Stomach (tissue), 8 donors: ENCODE measurements at regions not wholly inside any gene's neighbourhood (a gene's known extent, or its start where the extent isn't known, plus 50 kb on each side); places are given as distances from the start of the nearest gene placed in this dataset.
"Not testable (repeated sequence)": the region's sequence is repeated elsewhere in the genome, so short reads cannot be mapped to it uniquely, and the experiment has no call there.

Experiments used
- DNase-seq, 2 donors: peaks; one replicate each; pipeline versions ENCODE4 v3.0.0 to v3.0.0-alpha.2; 2013 to 2019
- H3K27ac ChIP-seq, 5 donors: fragments of 200-600 bp in 4 of 5; sonication (generic) in 4 of 5; one replicate each; pipeline ENCODE4 v1.5.1; 2013 to 2019; ENCODE audit warnings: mild to moderate bottlenecking in 1 of 5, moderate library complexity in 1 of 5
- H3K27me3 ChIP-seq, 3 donors: fragments of 200-600 bp; sonication (generic); one replicate each; pipeline ENCODE4 v1.5.1; 2017 to 2019; ENCODE audit warnings: mixed run types in 1 of 3
- H3K36me3 ChIP-seq, 4 donors: fragments of 200-600 bp; sonication (generic); 1 replicate in 3 of 4; 2 replicates in 1 of 4; pipeline ENCODE4 v1.5.1; 2016 to 2019
- H3K4me1 ChIP-seq, 4 donors: fragments of 200-600 bp; sonication (generic); one replicate each; pipeline ENCODE4 v1.5.1; 2016 to 2019
- H3K4me3 ChIP-seq, 4 donors: fragments of 200-600 bp; sonication (generic) in 3 of 4; one replicate each; pipeline ENCODE4 v1.5.1; 2016 to 2019; ENCODE audit warnings: mild to moderate bottlenecking in 1 of 4
- H3K9me3 ChIP-seq, 4 donors: fragments of 200-600 bp; sonication (generic); one replicate each; pipeline ENCODE4 v1.5.1; 2016 to 2019
- EP300 ChIP-seq: sonication (generic); formaldehyde crosslinking; IDR thresholded peaks from one replicate; pipeline ENCODE4 v1.6.1; 2017; ENCODE audit warnings: antibody characterized with exemption
- POLR2A ChIP-seq, 4 donors: fragments of 450-650 bp; IDR thresholded peaks; one replicate each; pipeline ENCODE4 v1.6.1; 2016; ENCODE audit warnings: antibody characterized with exemption in 4 of 4, control low read depth in 2 of 4, mild to moderate bottlenecking in 1 of 4, moderate library complexity in 1 of 4
- POLR2AphosphoS5 ChIP-seq, 3 donors: sonication (generic); formaldehyde crosslinking; IDR thresholded peaks; one replicate each; pipeline ENCODE4 v1.6.1; 2016; ENCODE audit warnings: antibody characterized with exemption in 3 of 3
- WGBS, 5 donors: extraction: QIAGEN DNeasy Blood & Tissue Kit in 3 of 5; methylation state at CpG; one replicate each; pipeline versions ENCODE4 v1.1.5 to v1.1.7; 2013 to 2018; 5-methylcytosine and 5-hydroxymethylcytosine counted together
- intact Hi-C: fragments of 100-400 bp; cut with DNase I; formaldehyde crosslinking; loops from one replicate; pipeline ENCODE4 v1.15.1; 2023; ENCODE audit warnings: low total_unique reads
- TF ChIP-seq, protein P1 (sequence below), 7 experiments: fragments of 450-650 bp in 4 of 7; fragments of 200-600 bp in 3 of 7; sonication (generic) in 3 of 7; IDR thresholded peaks; one replicate each; pipeline ENCODE4 v1.5.1; 2016 to 2019; ENCODE audit warnings: antibody characterized with exemption in 7 of 7, control low read depth in 2 of 7, mild to moderate bottlenecking in 1 of 7
- donor health status: healthy with polysubstance abuse.
- donor health status: Bipolar disorder and iron deficiency.
- donor health status: healthy.

DNA sequence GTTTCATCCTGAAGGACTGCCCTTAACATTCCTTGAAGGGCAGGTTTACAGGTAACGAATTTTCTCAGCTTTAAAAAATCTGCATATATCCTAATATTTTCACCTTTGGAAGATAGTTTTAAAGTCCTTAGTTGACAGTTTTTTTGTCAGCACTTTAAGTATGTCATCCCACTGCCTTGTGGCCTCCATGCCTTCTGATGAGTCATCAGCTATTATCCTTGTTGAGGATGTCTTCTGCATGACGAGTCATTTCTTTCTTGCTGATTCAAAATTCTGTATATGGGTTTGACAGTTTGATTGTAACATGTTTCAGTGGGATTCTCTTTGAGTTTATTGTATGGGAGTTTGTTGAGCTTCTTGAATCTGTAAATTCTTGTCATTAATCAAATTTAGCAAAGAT lies 500.6 kb downstream of the DISC1 start:
- H3K36me3 ChIP-seq: no peaks in the 10 kb centered on the region
- intact Hi-C loops: no loop called here
- DNase-seq: no peak
- H3K27me3 ChIP-seq: no peaks in the 10 kb centered on the region
- TF ChIP-seq POLR2A (IDR thresholded peaks at IDR 0.05): no peak
- TF ChIP-seq, protein P1, sequence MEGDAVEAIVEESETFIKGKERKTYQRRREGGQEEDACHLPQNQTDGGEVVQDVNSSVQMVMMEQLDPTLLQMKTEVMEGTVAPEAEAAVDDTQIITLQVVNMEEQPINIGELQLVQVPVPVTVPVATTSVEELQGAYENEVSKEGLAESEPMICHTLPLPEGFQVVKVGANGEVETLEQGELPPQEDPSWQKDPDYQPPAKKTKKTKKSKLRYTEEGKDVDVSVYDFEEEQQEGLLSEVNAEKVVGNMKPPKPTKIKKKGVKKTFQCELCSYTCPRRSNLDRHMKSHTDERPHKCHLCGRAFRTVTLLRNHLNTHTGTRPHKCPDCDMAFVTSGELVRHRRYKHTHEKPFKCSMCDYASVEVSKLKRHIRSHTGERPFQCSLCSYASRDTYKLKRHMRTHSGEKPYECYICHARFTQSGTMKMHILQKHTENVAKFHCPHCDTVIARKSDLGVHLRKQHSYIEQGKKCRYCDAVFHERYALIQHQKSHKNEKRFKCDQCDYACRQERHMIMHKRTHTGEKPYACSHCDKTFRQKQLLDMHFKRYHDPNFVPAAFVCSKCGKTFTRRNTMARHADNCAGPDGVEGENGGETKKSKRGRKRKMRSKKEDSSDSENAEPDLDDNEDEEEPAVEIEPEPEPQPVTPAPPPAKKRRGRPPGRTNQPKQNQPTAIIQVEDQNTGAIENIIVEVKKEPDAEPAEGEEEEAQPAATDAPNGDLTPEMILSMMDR (IDR thresholded peaks at IDR 0.05): no peak
- no peak for TF ChIP-seq POLR2AphosphoS5 (IDR thresholded peaks at IDR 0.05)
- no peak for TF ChIP-seq EP300
- no peak overlapping the region for H3K4me3 ChIP-seq
- no peak overlapping the region for H3K27ac ChIP-seq
- 79 to 83% (median 81%) methylated on average over 2 of the region's 2 CpGs for WGBS, 5 donors
- peaks cover 0 to 12% (median 5%) of the 10 kb centered on the region in 4 donors for H3K9me3 ChIP-seq
- no peaks in the 10 kb centered on the region for H3K4me1 ChIP-seq

DNA sequence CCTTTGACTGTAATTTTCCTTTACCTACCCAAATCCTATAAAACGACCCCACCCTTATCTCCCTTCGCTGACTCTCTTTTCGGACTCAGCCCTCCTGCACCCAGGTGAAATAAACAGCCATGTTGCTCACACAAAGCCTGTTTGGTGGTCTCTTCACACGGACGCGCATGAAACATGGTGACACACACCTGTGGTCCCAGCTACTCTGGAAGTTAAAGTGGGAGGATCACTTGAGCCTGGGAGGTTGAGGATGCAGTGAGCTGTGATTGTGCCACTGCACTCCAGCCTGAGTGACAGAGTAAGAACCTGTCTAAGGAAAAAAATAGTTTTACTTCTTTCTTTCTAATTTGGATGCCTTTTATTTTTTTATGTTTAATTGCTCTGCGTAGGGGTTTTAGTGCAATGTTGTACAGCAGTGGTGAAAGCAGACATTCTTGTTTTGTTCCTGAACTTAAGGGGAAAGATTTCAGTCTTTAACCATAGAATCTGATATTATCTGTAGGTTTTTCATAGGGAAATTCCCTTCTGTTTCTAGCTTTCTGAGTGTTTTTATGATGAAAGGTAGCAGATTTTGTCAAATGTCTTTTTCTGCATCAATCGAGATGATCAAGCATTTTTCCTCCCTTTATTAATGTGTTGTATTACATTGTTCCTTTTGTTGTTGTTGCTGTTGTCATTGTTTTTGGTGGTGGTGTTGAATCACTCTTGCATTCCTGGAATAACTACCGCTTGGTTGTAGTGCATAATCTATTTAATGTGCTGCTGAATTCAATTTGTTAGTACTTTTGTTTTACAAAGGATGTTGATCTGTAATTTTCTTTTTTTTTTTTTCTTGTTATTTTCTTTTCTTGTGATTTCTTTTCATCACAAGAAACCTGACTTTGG lies 497.4 kb downstream of the DISC1 start:
- WGBS, 5 donors: 71 to 85% (median 74%) methylated on average over 9 of the region's 9 CpGs
- H3K4me1 ChIP-seq: no peaks in the 10 kb centered on the region
- no peaks in the 10 kb centered on the region for H3K36me3 ChIP-seq
- no peak overlapping the region for H3K27ac ChIP-seq
- TF ChIP-seq, protein P1 (IDR thresholded peaks at IDR 0.05): no peak
- TF ChIP-seq POLR2AphosphoS5 (IDR thresholded peaks at IDR 0.05): no peak
- no peak for DNase-seq
- H3K4me3 ChIP-seq: no peak overlapping the region
- no peaks in the 10 kb centered on the region for H3K9me3 ChIP-seq
- intact Hi-C loops: no loop called here
- no peaks in the 10 kb centered on the region for H3K27me3 ChIP-seq

DNA sequence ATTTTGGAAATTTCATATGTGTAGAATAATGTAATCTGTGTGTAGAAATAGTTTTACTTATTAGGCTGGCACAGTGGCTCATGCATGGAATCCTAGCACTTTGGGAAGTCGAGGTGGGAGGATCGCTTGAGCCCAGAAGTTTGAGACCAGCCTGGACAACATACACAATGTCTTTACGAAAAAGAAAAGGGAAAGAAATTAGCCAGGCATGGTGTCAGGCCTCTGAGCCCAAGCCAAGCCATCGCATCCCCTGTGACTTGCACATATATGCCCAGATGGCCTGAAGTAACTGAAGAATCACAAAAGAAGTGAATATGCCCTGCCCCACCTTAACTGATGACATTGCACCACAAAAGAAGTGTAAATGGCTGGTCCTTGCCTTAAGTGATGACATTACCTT lies 491.3 kb downstream of the DISC1 start:
- H3K9me3 ChIP-seq, DNase-seq, H3K27ac ChIP-seq, H3K4me1 ChIP-seq, H3K36me3 ChIP-seq, intact Hi-C loops, H3K4me3 ChIP-seq, H3K27me3 ChIP-seq: not testable (repeated sequence)
- 79 to 89% (median 85%) methylated on average over 4 of the region's 4 CpGs for WGBS, 5 donors

DNA sequence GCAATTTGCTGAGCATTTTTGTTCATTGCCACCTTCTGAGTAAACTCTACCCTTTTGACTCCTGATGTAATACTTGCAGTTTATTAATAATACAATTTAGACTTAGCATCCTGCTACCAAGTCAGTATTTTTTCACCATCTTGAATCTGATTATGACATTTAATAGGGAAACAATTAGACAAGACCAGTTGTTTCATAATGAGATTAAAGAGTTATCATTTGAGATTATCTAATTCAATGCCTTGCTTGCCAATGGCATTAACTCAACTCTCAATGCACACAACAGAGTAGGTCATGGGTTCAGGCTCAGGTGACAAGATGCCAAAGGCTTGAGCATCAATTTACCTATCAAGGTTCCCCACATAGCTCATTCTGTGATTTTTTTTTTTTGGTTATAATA lies 488.4 kb downstream of the DISC1 start:
- TF ChIP-seq, protein P1 (IDR thresholded peaks at IDR 0.05): no peak
- no peak for TF ChIP-seq POLR2A (IDR thresholded peaks at IDR 0.05)
- TF ChIP-seq POLR2AphosphoS5 (IDR thresholded peaks at IDR 0.05): no peak
- TF ChIP-seq EP300: no peak
- no peak for DNase-seq
- H3K9me3 ChIP-seq: no peaks in the 10 kb centered on the region
- no peak overlapping the region for H3K4me3 ChIP-seq
- H3K4me1 ChIP-seq: no peaks in the 10 kb centered on the region
- H3K27ac ChIP-seq: no peak overlapping the region
- H3K27me3 ChIP-seq: peaks cover 0 to 9% (median 0%) of the 10 kb centered on the region in 3 donors
- H3K36me3 ChIP-seq: no peaks in the 10 kb centered on the region
- intact Hi-C loops: no loop called here

DNA sequence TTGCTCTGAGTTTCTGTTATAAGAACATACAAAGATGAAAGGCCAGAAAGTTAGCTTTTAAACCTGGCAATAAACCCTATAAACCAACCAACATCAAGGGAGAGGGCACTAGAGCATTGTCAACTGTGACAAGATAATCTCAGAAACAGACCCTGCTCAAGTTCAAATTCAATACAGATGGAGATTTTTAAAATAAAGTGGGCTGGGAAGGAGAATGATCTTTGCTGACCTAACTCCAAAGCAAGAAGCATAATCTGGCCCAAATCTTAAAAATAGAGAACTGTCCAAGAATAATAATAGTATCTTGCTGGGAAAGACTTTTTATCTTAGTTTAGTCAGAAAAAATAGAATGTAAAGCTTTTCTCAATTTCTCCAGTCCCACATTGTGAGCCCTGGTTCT lies 485.5 kb downstream of the DISC1 start:
- Histone ChIP-seq H3K27ac (no peak overlapping the region), H3K4me1 (no peaks in the 10 kb centered on the region), H3K4me3 (no peak overlapping the region), H3K9me3 (no peaks in the 10 kb centered on the region), H3K27me3 (peaks cover 0 to 16% (median 0%) of the 10 kb centered on the region in 3 donors), H3K36me3 (no peaks in the 10 kb centered on the region)
- TF ChIP-seq POLR2AphosphoS5 (IDR thresholded peaks at IDR 0.05) (no peak), EP300 (no peak), POLR2A (IDR thresholded peaks at IDR 0.05) (no peak)
- TF ChIP-seq, protein P1 (IDR thresholded peaks at IDR 0.05): no peak
- intact Hi-C loops: no loop called here
- DNase-seq: peak in 1 of 2 donors; percentile 14
